NT2/D1 (cell line): ENCODE measurements at regions not wholly inside any gene's neighbourhood (a gene's known extent, or its start where the extent isn't known, plus 50 kb on each side); places are given as distances from the start of the nearest gene placed in this dataset.

Source experiments
- SUZ12 ChIP-seq: IDR thresholded peaks from 2 replicates; pipeline ENCODE4 v1.6.1; 2011; ENCODE audit not compliant: insufficient read length, insufficient read depth; ENCODE audit errors: extremely low read depth
- YY1 ChIP-seq: IDR thresholded peaks from 2 replicates; pipeline ENCODE4 v1.6.1; 2011; ENCODE audit not compliant: insufficient read length, insufficient read depth
- ZNF274 ChIP-seq: IDR thresholded peaks from 2 replicates; pipeline ENCODE4 v1.6.1; 2011; ENCODE audit warnings: mild to moderate bottlenecking, low read depth, low read length

- no peak for TF ChIP-seq YY1
- no peak for TF ChIP-seq ZNF274
- TF ChIP-seq SUZ12 = no peak
Observed at GRCh38 chr13:86660090-86660489, 860.9 kb upstream of the SLITRK6 start.
